ENCODE measurements at regions not wholly inside any gene's neighbourhood (a gene's known extent, or its start where the extent isn't known, plus 50 kb on each side); places are given as distances from the start of the nearest gene placed in this dataset.

- Histone ChIP-seq H3K27me3 (ENCODE audit: control insufficient read depth in 1 of 2, insufficient read depth in 2 of 2, low read length in 2 of 2) (no peaks in the 10 kb centered on the region), H3K27ac (ENCODE audit: low read depth in 2 of 2, low read length in 1 of 2) (no peak overlapping the region), H3K36me3 (ENCODE audit: control insufficient read depth in 2 of 2, insufficient read depth in 2 of 2, low read length in 1 of 2) (no peaks in the 10 kb centered on the region), H3K4me1 (ENCODE audit: control insufficient read depth in 2 of 2, insufficient read depth in 2 of 2, low read length in 1 of 2) (no peaks in the 10 kb centered on the region), H3K9me3 (ENCODE audit: control insufficient read depth in 2 of 2, insufficient read depth in 1 of 2, low read depth in 1 of 2, low read length in 1 of 2) (no peaks in the 10 kb centered on the region), H3K4me3 (ENCODE audit: low read depth in 1 of 2, low read length in 2 of 2) (no peak overlapping the region)
- 68 to 82% methylated on average over 2 of the region's 2 CpGs for WGBS, 2 donors
Observed at GRCh38 chr4:20590849-20591248, 109.4 kb upstream of the PACRGL start.

- Histone ChIP-seq H3K27me3 (ENCODE audit: control insufficient read depth in 1 of 2, insufficient read depth in 2 of 2, low read length in 2 of 2) (no peaks in the 10 kb centered on the region), H3K4me1 (ENCODE audit: control insufficient read depth in 2 of 2, insufficient read depth in 2 of 2, low read length in 1 of 2) (no peaks in the 10 kb centered on the region), H3K9me3 (ENCODE audit: control insufficient read depth in 2 of 2, insufficient read depth in 1 of 2, low read depth in 1 of 2, low read length in 1 of 2) (no peaks in the 10 kb centered on the region), H3K4me3 (ENCODE audit: low read depth in 1 of 2, low read length in 2 of 2) (no peak overlapping the region), H3K36me3 (ENCODE audit: control insufficient read depth in 2 of 2, insufficient read depth in 2 of 2, low read length in 1 of 2) (no peaks in the 10 kb centered on the region), H3K27ac (ENCODE audit: low read depth in 2 of 2, low read length in 1 of 2) (no peak overlapping the region)
- 82 to 83% methylated on average over 2 of the region's 2 CpGs for WGBS, 2 donors
Observed at GRCh38 chr4:20591571-20591970, 108.7 kb upstream of the PACRGL start.

- no peaks in the 10 kb centered on the region for H3K9me3 ChIP-seq (ENCODE audit: control insufficient read depth in 2 of 2, insufficient read depth in 1 of 2, low read depth in 1 of 2, low read length in 1 of 2)
- H3K27ac ChIP-seq (ENCODE audit: low read depth in 2 of 2, low read length in 1 of 2): no peak overlapping the region
- H3K27me3 ChIP-seq (ENCODE audit: control insufficient read depth in 1 of 2, insufficient read depth in 2 of 2, low read length in 2 of 2): no peaks in the 10 kb centered on the region
- H3K4me1 ChIP-seq (ENCODE audit: control insufficient read depth in 2 of 2, insufficient read depth in 2 of 2, low read length in 1 of 2): no peaks in the 10 kb centered on the region
- 58 to 67% methylated on average over 3 of the region's 3 CpGs for WGBS, 2 donors
- H3K36me3 ChIP-seq (ENCODE audit: control insufficient read depth in 2 of 2, insufficient read depth in 2 of 2, low read length in 1 of 2): no peaks in the 10 kb centered on the region
- no peak overlapping the region for H3K4me3 ChIP-seq (ENCODE audit: low read depth in 1 of 2, low read length in 2 of 2)
Observed at GRCh38 chr4:20592013-20592412, 108.2 kb upstream of the PACRGL start.

- Histone ChIP-seq H3K9me3 (ENCODE audit: control insufficient read depth in 2 of 2, insufficient read depth in 1 of 2, low read depth in 1 of 2, low read length in 1 of 2) (no peaks in the 10 kb centered on the region), H3K27ac (ENCODE audit: low read depth in 2 of 2, low read length in 1 of 2) (no peak overlapping the region), H3K4me3 (ENCODE audit: low read depth in 1 of 2, low read length in 2 of 2) (no peak overlapping the region), H3K36me3 (ENCODE audit: control insufficient read depth in 2 of 2, insufficient read depth in 2 of 2, low read length in 1 of 2) (no peaks in the 10 kb centered on the region), H3K27me3 (ENCODE audit: control insufficient read depth in 1 of 2, insufficient read depth in 2 of 2, low read length in 2 of 2) (no peaks in the 10 kb centered on the region), H3K4me1 (ENCODE audit: control insufficient read depth in 2 of 2, insufficient read depth in 2 of 2, low read length in 1 of 2) (no peaks in the 10 kb centered on the region)
- 58 to 68% methylated on average over 2 of the region's 2 CpGs for WGBS, 2 donors
Observed at GRCh38 chr4:20592663-20593062, 107.6 kb upstream of the PACRGL start.

GRCh38 chr4:20598626-20599025, 101.6 kb upstream of the PACRGL start:
- WGBS, 2 donors: 78 to 86% methylated on average over 4 of the region's 4 CpGs
- H3K27me3 ChIP-seq (ENCODE audit: control insufficient read depth in 1 of 2, insufficient read depth in 2 of 2, low read length in 2 of 2): no peaks in the 10 kb centered on the region
- no peak overlapping the region for H3K4me3 ChIP-seq (ENCODE audit: low read depth in 1 of 2, low read length in 2 of 2)

GRCh38 chr4:20603671-20604313, 96.5 kb upstream of the PACRGL start:
- Histone ChIP-seq H3K27ac (ENCODE audit: low read depth in 2 of 2, low read length in 1 of 2) (no peak overlapping the region), H3K27me3 (ENCODE audit: control insufficient read depth in 1 of 2, insufficient read depth in 2 of 2, low read length in 2 of 2) (no peaks in the 10 kb centered on the region), H3K9me3 (ENCODE audit: control insufficient read depth in 2 of 2, insufficient read depth in 1 of 2, low read depth in 1 of 2, low read length in 1 of 2) (no peaks in the 10 kb centered on the region), H3K36me3 (ENCODE audit: control insufficient read depth in 2 of 2, insufficient read depth in 2 of 2, low read length in 1 of 2) (no peaks in the 10 kb centered on the region), H3K4me1 (ENCODE audit: control insufficient read depth in 2 of 2, insufficient read depth in 2 of 2, low read length in 1 of 2) (no peaks in the 10 kb centered on the region), H3K4me3 (ENCODE audit: low read depth in 1 of 2, low read length in 2 of 2) (no peak overlapping the region)
- WGBS, 2 donors: 50 to 58% methylated on average over 3 of the region's 3 CpGs

More at GRCh38 chr4:20598626-20599025, 101.6 kb upstream of the PACRGL start:
- Histone ChIP-seq H3K27ac (ENCODE audit: low read depth in 2 of 2, low read length in 1 of 2) (no peak overlapping the region), H3K36me3 (ENCODE audit: control insufficient read depth in 2 of 2, insufficient read depth in 2 of 2, low read length in 1 of 2) (no peaks in the 10 kb centered on the region), H3K4me1 (ENCODE audit: control insufficient read depth in 2 of 2, insufficient read depth in 2 of 2, low read length in 1 of 2) (no peaks in the 10 kb centered on the region), H3K9me3 (ENCODE audit: control insufficient read depth in 2 of 2, insufficient read depth in 1 of 2, low read depth in 1 of 2, low read length in 1 of 2) (no peaks in the 10 kb centered on the region)

- Histone ChIP-seq H3K4me1 (ENCODE audit: control insufficient read depth in 2 of 2, insufficient read depth in 2 of 2, low read length in 1 of 2) (no peaks in the 10 kb centered on the region), H3K27me3 (ENCODE audit: control insufficient read depth in 1 of 2, insufficient read depth in 2 of 2, low read length in 2 of 2) (no peaks in the 10 kb centered on the region), H3K27ac (ENCODE audit: low read depth in 2 of 2, low read length in 1 of 2) (no peak overlapping the region), H3K4me3 (ENCODE audit: low read depth in 1 of 2, low read length in 2 of 2) (no peak overlapping the region), H3K9me3 (ENCODE audit: control insufficient read depth in 2 of 2, insufficient read depth in 1 of 2, low read depth in 1 of 2, low read length in 1 of 2) (no peaks in the 10 kb centered on the region), H3K36me3 (ENCODE audit: control insufficient read depth in 2 of 2, insufficient read depth in 2 of 2, low read length in 1 of 2) (no peaks in the 10 kb centered on the region)
- WGBS, 2 donors: 88 to 92% methylated on average over 7 of the region's 7 CpGs
Observed at GRCh38 chr4:20612313-20612712, 87.9 kb upstream of the PACRGL start.

- 79 to 84% methylated on average over 2 of the region's 2 CpGs for WGBS, 2 donors
- Histone ChIP-seq H3K27ac (ENCODE audit: low read depth in 2 of 2, low read length in 1 of 2) (no peak overlapping the region), H3K27me3 (ENCODE audit: control insufficient read depth in 1 of 2, insufficient read depth in 2 of 2, low read length in 2 of 2) (no peaks in the 10 kb centered on the region), H3K9me3 (ENCODE audit: control insufficient read depth in 2 of 2, insufficient read depth in 1 of 2, low read depth in 1 of 2, low read length in 1 of 2) (no peaks in the 10 kb centered on the region), H3K4me1 (ENCODE audit: control insufficient read depth in 2 of 2, insufficient read depth in 2 of 2, low read length in 1 of 2) (no peaks in the 10 kb centered on the region), H3K4me3 (ENCODE audit: low read depth in 1 of 2, low read length in 2 of 2) (no peak overlapping the region), H3K36me3 (ENCODE audit: control insufficient read depth in 2 of 2, insufficient read depth in 2 of 2, low read length in 1 of 2) (no peaks in the 10 kb centered on the region)
Observed at GRCh38 chr4:20614816-20615215, 85.4 kb upstream of the PACRGL start.

GRCh38 chr4:20615486-20616260, 84.6 kb upstream of the PACRGL start:
- H3K9me3 ChIP-seq (ENCODE audit: control insufficient read depth in 2 of 2, insufficient read depth in 1 of 2, low read depth in 1 of 2, low read length in 1 of 2): no peaks in the 10 kb centered on the region

GRCh38 chr4:20616313-20616712, 83.9 kb upstream of the PACRGL start:
- no peaks in the 10 kb centered on the region for H3K9me3 ChIP-seq (ENCODE audit: control insufficient read depth in 2 of 2, insufficient read depth in 1 of 2, low read depth in 1 of 2, low read length in 1 of 2)
- no peaks in the 10 kb centered on the region for H3K4me1 ChIP-seq (ENCODE audit: control insufficient read depth in 2 of 2, insufficient read depth in 2 of 2, low read length in 1 of 2)
- no peak overlapping the region for H3K27ac ChIP-seq (ENCODE audit: low read depth in 2 of 2, low read length in 1 of 2)
- no peak overlapping the region for H3K4me3 ChIP-seq (ENCODE audit: low read depth in 1 of 2, low read length in 2 of 2)
- no peaks in the 10 kb centered on the region for H3K36me3 ChIP-seq (ENCODE audit: control insufficient read depth in 2 of 2, insufficient read depth in 2 of 2, low read length in 1 of 2)
- no peaks in the 10 kb centered on the region for H3K27me3 ChIP-seq (ENCODE audit: control insufficient read depth in 1 of 2, insufficient read depth in 2 of 2, low read length in 2 of 2)

More at GRCh38 chr4:20615486-20616260, 84.6 kb upstream of the PACRGL start:
- H3K27ac ChIP-seq (ENCODE audit: low read depth in 2 of 2, low read length in 1 of 2): no peak overlapping the region
- H3K36me3 ChIP-seq (ENCODE audit: control insufficient read depth in 2 of 2, insufficient read depth in 2 of 2, low read length in 1 of 2): no peaks in the 10 kb centered on the region
- H3K27me3 ChIP-seq (ENCODE audit: control insufficient read depth in 1 of 2, insufficient read depth in 2 of 2, low read length in 2 of 2): no peaks in the 10 kb centered on the region
- no peak overlapping the region for H3K4me3 ChIP-seq (ENCODE audit: low read depth in 1 of 2, low read length in 2 of 2)
- 65 to 67% methylated on average over 7 of the region's 7 CpGs for WGBS, 2 donors
- H3K4me1 ChIP-seq (ENCODE audit: control insufficient read depth in 2 of 2, insufficient read depth in 2 of 2, low read length in 1 of 2): no peaks in the 10 kb centered on the region
